WTC11 (cell line): ENCODE measurements at regions not wholly inside any gene's neighbourhood (a gene's known extent, or its start where the extent isn't known, plus 50 kb on each side); places are given as distances from the start of the nearest gene placed in this dataset.

Source experiments
- ATF1 ChIP-seq: sonication (generic); formaldehyde crosslinking; IDR thresholded peaks from 2 replicates; pipeline ENCODE4 v1.8.1; 2023; ENCODE audit warnings: mild to moderate bottlenecking, moderate library complexity, missing genetic modification reagents
- CBFB ChIP-seq: sonication (generic); formaldehyde crosslinking; IDR thresholded peaks from 2 replicates; pipeline ENCODE4 v1.8.1; 2022; ENCODE audit warnings: mild to moderate bottlenecking, low read depth, missing genetic modification reagents
- CREM ChIP-seq: sonication (generic); formaldehyde crosslinking; IDR thresholded peaks from 2 replicates; pipeline ENCODE4 v1.8.1; 2022; ENCODE audit warnings: mild to moderate bottlenecking, missing genetic modification reagents, moderate library complexity
- FOXP4 ChIP-seq: sonication (generic); formaldehyde crosslinking; IDR thresholded peaks from 2 replicates; pipeline ENCODE4 v1.8.0; 2022; ENCODE audit warnings: mild to moderate bottlenecking, missing genetic modification reagents
- TP53 ChIP-seq: sonication (generic); formaldehyde crosslinking; IDR thresholded peaks from 2 replicates; pipeline ENCODE4 v1.8.1; 2023; ENCODE audit warnings: mild to moderate bottlenecking, missing genetic modification reagents
- TF ChIP-seq, protein P1 (sequence below): sonication (generic); formaldehyde crosslinking; IDR thresholded peaks from 2 replicates; pipeline ENCODE4 v1.8.1; 2022; ENCODE audit warnings: low read depth, mild to moderate bottlenecking, moderate library complexity, missing genetic modification reagents, borderline replicate concordance
- TF ChIP-seq, protein P2 (sequence below): fragments of 200-600 bp; IDR thresholded peaks from 2 replicates; pipeline ENCODE4 v1.8.0; 2022; ENCODE audit warnings: antibody characterized with exemption
- TF ChIP-seq, protein P3 (sequence below): fragments of 250-450 bp; sonication (Bioruptor Pico); IDR thresholded peaks from 2 replicates; pipeline ENCODE4 v2.1.2; 2022; ENCODE audit warnings: mild to moderate bottlenecking, moderate library complexity

- TF ChIP-seq ATF1 (CRISPR knock-in tag) (no peak), CREM (CRISPR knock-in tag) (no peak), CBFB (CRISPR knock-in tag) (no peak), TP53 (CRISPR knock-in tag) (no peak), FOXP4 (no peak)
- TF ChIP-seq, protein P1, sequence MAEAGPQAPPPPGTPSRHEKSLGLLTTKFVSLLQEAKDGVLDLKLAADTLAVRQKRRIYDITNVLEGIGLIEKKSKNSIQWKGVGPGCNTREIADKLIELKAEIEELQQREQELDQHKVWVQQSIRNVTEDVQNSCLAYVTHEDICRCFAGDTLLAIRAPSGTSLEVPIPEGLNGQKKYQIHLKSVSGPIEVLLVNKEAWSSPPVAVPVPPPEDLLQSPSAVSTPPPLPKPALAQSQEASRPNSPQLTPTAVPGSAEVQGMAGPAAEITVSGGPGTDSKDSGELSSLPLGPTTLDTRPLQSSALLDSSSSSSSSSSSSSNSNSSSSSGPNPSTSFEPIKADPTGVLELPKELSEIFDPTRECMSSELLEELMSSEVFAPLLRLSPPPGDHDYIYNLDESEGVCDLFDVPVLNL, result no peak
- TF ChIP-seq, protein P2, sequence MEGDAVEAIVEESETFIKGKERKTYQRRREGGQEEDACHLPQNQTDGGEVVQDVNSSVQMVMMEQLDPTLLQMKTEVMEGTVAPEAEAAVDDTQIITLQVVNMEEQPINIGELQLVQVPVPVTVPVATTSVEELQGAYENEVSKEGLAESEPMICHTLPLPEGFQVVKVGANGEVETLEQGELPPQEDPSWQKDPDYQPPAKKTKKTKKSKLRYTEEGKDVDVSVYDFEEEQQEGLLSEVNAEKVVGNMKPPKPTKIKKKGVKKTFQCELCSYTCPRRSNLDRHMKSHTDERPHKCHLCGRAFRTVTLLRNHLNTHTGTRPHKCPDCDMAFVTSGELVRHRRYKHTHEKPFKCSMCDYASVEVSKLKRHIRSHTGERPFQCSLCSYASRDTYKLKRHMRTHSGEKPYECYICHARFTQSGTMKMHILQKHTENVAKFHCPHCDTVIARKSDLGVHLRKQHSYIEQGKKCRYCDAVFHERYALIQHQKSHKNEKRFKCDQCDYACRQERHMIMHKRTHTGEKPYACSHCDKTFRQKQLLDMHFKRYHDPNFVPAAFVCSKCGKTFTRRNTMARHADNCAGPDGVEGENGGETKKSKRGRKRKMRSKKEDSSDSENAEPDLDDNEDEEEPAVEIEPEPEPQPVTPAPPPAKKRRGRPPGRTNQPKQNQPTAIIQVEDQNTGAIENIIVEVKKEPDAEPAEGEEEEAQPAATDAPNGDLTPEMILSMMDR, result no peak
- TF ChIP-seq, protein P3, sequence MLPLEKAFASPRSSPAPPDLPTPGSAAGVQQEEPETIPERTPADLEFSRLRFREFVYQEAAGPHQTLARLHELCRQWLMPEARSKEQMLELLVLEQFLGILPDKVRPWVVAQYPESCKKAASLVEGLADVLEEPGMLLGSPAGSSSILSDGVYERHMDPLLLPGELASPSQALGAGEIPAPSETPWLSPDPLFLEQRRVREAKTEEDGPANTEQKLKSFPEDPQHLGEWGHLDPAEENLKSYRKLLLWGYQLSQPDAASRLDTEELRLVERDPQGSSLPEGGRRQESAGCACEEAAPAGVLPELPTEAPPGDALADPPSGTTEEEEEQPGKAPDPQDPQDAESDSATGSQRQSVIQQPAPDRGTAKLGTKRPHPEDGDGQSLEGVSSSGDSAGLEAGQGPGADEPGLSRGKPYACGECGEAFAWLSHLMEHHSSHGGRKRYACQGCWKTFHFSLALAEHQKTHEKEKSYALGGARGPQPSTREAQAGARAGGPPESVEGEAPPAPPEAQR (CRISPR knock-in tag), result no peak
Observed at GRCh38 chr2:150230616-150231015, 256.9 kb downstream of the RND3 start.
